ENCODE measurements at regions not wholly inside any gene's neighbourhood (a gene's known extent, or its start where the extent isn't known, plus 50 kb on each side); places are given as distances from the start of the nearest gene placed in this dataset.

- no peak for TF ChIP-seq CTCF (conservative IDR thresholded peaks at IDR 0.05; ENCODE audit: low read depth, low read length)
- no peak for DNase-seq (ENCODE audit: low read depth)
- H3K4me3 ChIP-seq (ENCODE audit: low read length) = no peak overlapping the region
Measured at GRCh38 chr5:35333366-35333765, 103.1 kb upstream of the PRLR start.

GRCh38 chr5:35331956-35332950 is 102.0 kb upstream of the PRLR start:
- DNase-seq (ENCODE audit: low read depth) = no peak
- TF ChIP-seq CTCF (conservative IDR thresholded peaks at IDR 0.05; ENCODE audit: low read depth, low read length) = no peak
- no peak overlapping the region for H3K4me3 ChIP-seq (ENCODE audit: low read length)

- no peak for TF ChIP-seq CTCF (conservative IDR thresholded peaks at IDR 0.05; ENCODE audit: low read depth, low read length)
- H3K4me3 ChIP-seq (ENCODE audit: low read length) = no peak overlapping the region
- no peak for DNase-seq (ENCODE audit: low read depth)
Measured at GRCh38 chr5:35325836-35326235, 95.5 kb upstream of the PRLR start.

- no peak for DNase-seq (ENCODE audit: low read depth)
- TF ChIP-seq CTCF (conservative IDR thresholded peaks at IDR 0.05; ENCODE audit: low read depth, low read length) = no peak
- no peak overlapping the region for H3K4me3 ChIP-seq (ENCODE audit: low read length)
Measured at GRCh38 chr5:35324679-35325078, 94.4 kb upstream of the PRLR start.

- no peak for DNase-seq (ENCODE audit: low read depth)
- TF ChIP-seq CTCF (conservative IDR thresholded peaks at IDR 0.05; ENCODE audit: low read depth, low read length) = no peak
- no peak overlapping the region for H3K4me3 ChIP-seq (ENCODE audit: low read length)
Measured at GRCh38 chr5:35324201-35324600, 93.9 kb upstream of the PRLR start.

- TF ChIP-seq CTCF (conservative IDR thresholded peaks at IDR 0.05; ENCODE audit: low read depth, low read length) = no peak
- DNase-seq (ENCODE audit: low read depth) = no peak
- no peak overlapping the region for H3K4me3 ChIP-seq (ENCODE audit: low read length)
Measured at GRCh38 chr5:35320029-35320428, 89.7 kb upstream of the PRLR start.
